Caco-2 (cell line): ENCODE measurements at regions not wholly inside any gene's neighbourhood (a gene's known extent, or its start where the extent isn't known, plus 50 kb on each side); places are given as distances from the start of the nearest gene placed in this dataset.
"Not testable (repeated sequence)": the region's sequence is repeated elsewhere in the genome, so short reads cannot be mapped to it uniquely, and the experiment has no call there.

Experiments used
- BruUV-seq: library from RNA; stranded (reverse); fragments of 400-500 nt; replicated peaks from 2 replicates; lab custom pipeline; 2021; lab: Mats Ljungman, UMichigan
- CTCF ChIA-PET: fragments of 300-600 bp; sonication (Branson Sonifier 250); formaldehyde crosslinking; loops from one replicate; lab custom pipeline; 2022; ENCODE audit warnings: antibody characterized with exemption; lab: Charles Lee
- POLR2A ChIA-PET: fragments of 300-600 bp; sonication (Branson Sonifier 250); formaldehyde crosslinking; loops from one replicate; lab custom pipeline; 2022; ENCODE audit warnings: antibody characterized with exemption; lab: Charles Lee
- DNase-seq, 2 experiments: peaks; one replicate each; pipeline versions ENCODE4 v3.0.0 to v3.0.0-alpha.2; 2020 to 2022
- H3K27me3 ChIP-seq: replicated peaks from 2 replicates; pipeline ENCODE4 v1.6.0; 2011; ENCODE audit warnings: low read length; ENCODE audit not compliant: control insufficient read depth, insufficient read depth
- H3K36me3 ChIP-seq: 2 replicates; pipeline ENCODE4 v1.5.1; 2011; ENCODE audit warnings: low read length; ENCODE audit not compliant: control insufficient read depth, insufficient read depth
- H3K4me1 ChIP-seq: fragments of 250-450 bp; sonication (Bioruptor Pico); 2 replicates; pipeline ENCODE4 v1.5.1; 2020; ENCODE audit warnings: mild to moderate bottlenecking
- H3K4me3 ChIP-seq: 2 replicates; pipeline ENCODE4 v1.5.1; 2011; ENCODE audit warnings: low read depth, mild to moderate bottlenecking, control low read depth, low read length
- H3K9me3 ChIP-seq: fragments of 250-450 bp; sonication (Bioruptor Pico); 2 replicates; pipeline ENCODE4 v1.5.1; 2020; ENCODE audit warnings: mild to moderate bottlenecking, moderate library complexity
- H3K27ac Mint-ChIP-seq: one replicate; pipeline ENCODE4 v1.8.0; 2022; ENCODE audit warnings: mixed read lengths; ENCODE audit not compliant: unreplicated experiment
- H3K27me3 Mint-ChIP-seq: one replicate; pipeline ENCODE4 v1.8.0; 2022; ENCODE audit warnings: mixed read lengths; ENCODE audit not compliant: insufficient read depth, unreplicated experiment
- H3K36me3 Mint-ChIP-seq: one replicate; pipeline ENCODE4 v1.8.0; 2022; ENCODE audit warnings: mild to moderate bottlenecking, mixed read lengths; ENCODE audit not compliant: insufficient read depth, unreplicated experiment
- H3K4me1 Mint-ChIP-seq: one replicate; pipeline ENCODE4 v1.8.0; 2022; ENCODE audit warnings: low read depth, mixed read lengths; ENCODE audit not compliant: unreplicated experiment
- H3K4me3 Mint-ChIP-seq: one replicate; pipeline ENCODE4 v1.8.0; 2022; ENCODE audit warnings: mild to moderate bottlenecking, moderate library complexity, mixed read lengths; ENCODE audit not compliant: unreplicated experiment
- H3K9me3 Mint-ChIP-seq: one replicate; pipeline ENCODE4 v1.8.0; 2022; ENCODE audit warnings: mixed read lengths; ENCODE audit not compliant: unreplicated experiment
- CTCF ChIP-seq, 2 experiments: fragments of 200-600 bp in 1 of 2; IDR thresholded peaks; 1 replicate in 1 of 2; 2 replicates in 1 of 2; pipeline versions ENCODE4 v1.5.1 to v1.8.0; 2011 to 2022; ENCODE audit warnings: antibody characterized with exemption in 1 of 2, control low read depth in 1 of 2, inconsistent platforms in 1 of 2, low read depth in 1 of 2, low read length in 1 of 2, mild to moderate bottlenecking in 1 of 2, moderate library complexity in 1 of 2; ENCODE audit not compliant: insufficient read depth in 1 of 2, severe bottlenecking in 1 of 2, unreplicated experiment in 1 of 2
- intact Hi-C: fragments of 100-400 bp; cut with micrococcal nuclease; formaldehyde crosslinking; loops from one replicate; pipeline ENCODE4 v1.10.0; 2022; ENCODE audit not compliant: unreplicated experiment

- no peaks in the 10 kb centered on the region for H3K27me3 Mint-ChIP-seq
- CTCF ChIA-PET, result no interaction called here
- no TSS peak for BruUV-seq
- H3K36me3 ChIP-seq, result no peaks in the 10 kb centered on the region
- H3K36me3 Mint-ChIP-seq, result no peaks in the 10 kb centered on the region
- H3K4me1 ChIP-seq, result no peaks in the 10 kb centered on the region
- H3K9me3 Mint-ChIP-seq, result no peaks in the 10 kb centered on the region
- H3K27me3 ChIP-seq, result no peaks in the 10 kb centered on the region
- intact Hi-C loops, result no loop called here
- POLR2A ChIA-PET, result no interaction called here
- no peak for TF ChIP-seq CTCF (IDR thresholded peaks at IDR 0.05; ENCODE audit: insufficient read depth in 1 of 2, low read depth in 1 of 2, low read length in 1 of 2, severe bottlenecking in 1 of 2, unreplicated experiment in 1 of 2)
- no peak overlapping the region for H3K4me3 ChIP-seq
- no peaks in the 10 kb centered on the region for H3K9me3 ChIP-seq
- H3K27ac Mint-ChIP-seq, result no peak overlapping the region
- H3K4me3 Mint-ChIP-seq, result no peak overlapping the region
- no peak for DNase-seq
- no peaks in the 10 kb centered on the region for H3K4me1 Mint-ChIP-seq
These were observed 336.7 kb upstream of the FRG2C start for GRCh38 chr3:75327453-75327852.

- H3K9me3 Mint-ChIP-seq, result no peaks in the 10 kb centered on the region
- no peak overlapping the region for H3K4me3 ChIP-seq
- ChIA-PET CTCF (no interaction called here), POLR2A (no interaction called here)
- peak in 1 of 2 experiments; percentile 1 for DNase-seq
- no peaks in the 10 kb centered on the region for H3K36me3 Mint-ChIP-seq
- intact Hi-C loops, result no loop called here
- no peak for TF ChIP-seq CTCF (IDR thresholded peaks at IDR 0.05; ENCODE audit: insufficient read depth in 1 of 2, low read depth in 1 of 2, low read length in 1 of 2, severe bottlenecking in 1 of 2, unreplicated experiment in 1 of 2)
- no peaks in the 10 kb centered on the region for H3K4me1 Mint-ChIP-seq
- H3K27me3 ChIP-seq, result no peaks in the 10 kb centered on the region
- H3K4me1 ChIP-seq, result no peaks in the 10 kb centered on the region
- H3K36me3 ChIP-seq, result no peaks in the 10 kb centered on the region
- H3K4me3 Mint-ChIP-seq, result no peak overlapping the region
- BruUV-seq, result no TSS peak
- H3K9me3 ChIP-seq, result no peaks in the 10 kb centered on the region
- H3K27ac Mint-ChIP-seq, result no peak overlapping the region
- no peaks in the 10 kb centered on the region for H3K27me3 Mint-ChIP-seq
These were observed 334.5 kb upstream of the FRG2C start for GRCh38 chr3:75329476-75330097.

- H3K36me3 Mint-ChIP-seq, BruUV-seq, H3K9me3 Mint-ChIP-seq, H3K4me1 ChIP-seq, intact Hi-C loops, H3K9me3 ChIP-seq, DNase-seq, H3K27ac Mint-ChIP-seq, H3K27me3 Mint-ChIP-seq, H3K27me3 ChIP-seq, H3K36me3 ChIP-seq, H3K4me1 Mint-ChIP-seq, POLR2A ChIA-PET, CTCF ChIA-PET, H3K4me3 ChIP-seq, H3K4me3 Mint-ChIP-seq: not testable (repeated sequence)
These were observed 333.7 kb upstream of the FRG2C start for GRCh38 chr3:75330446-75330845.

GRCh38 chr3:75332090-75332489 is 332.0 kb upstream of the FRG2C start:
- H3K4me3 ChIP-seq, H3K27ac Mint-ChIP-seq, CTCF ChIA-PET, DNase-seq, H3K9me3 Mint-ChIP-seq, H3K36me3 Mint-ChIP-seq, H3K4me1 ChIP-seq, POLR2A ChIA-PET, H3K9me3 ChIP-seq, H3K4me3 Mint-ChIP-seq, H3K4me1 Mint-ChIP-seq, H3K36me3 ChIP-seq, H3K27me3 ChIP-seq, intact Hi-C loops, H3K27me3 Mint-ChIP-seq, BruUV-seq: not testable (repeated sequence)
